ENCODE measurements at regions not wholly inside any gene's neighbourhood (a gene's known extent, or its start where the extent isn't known, plus 50 kb on each side); places are given as distances from the start of the nearest gene placed in this dataset.

- no peaks in the 10 kb centered on the region for H3K36me3 Mint-ChIP-seq
- H3K27me3 ChIP-seq (ENCODE audit: control insufficient read depth, insufficient read depth, low read length): no peaks in the 10 kb centered on the region
- WGBS (ENCODE audit: insufficient coverage): 79% methylated on average over 11 of the region's 12 CpGs
- H3K4me1 Mint-ChIP-seq: no peaks in the 10 kb centered on the region
- peaks cover 9 to 13% of the 10 kb centered on the region in 2 donors for H3K9me3 Mint-ChIP-seq
- H3K36me3 ChIP-seq (ENCODE audit: control insufficient read depth, insufficient read depth, low read length): no peaks in the 10 kb centered on the region
- ATAC-seq (no peak), DNase-seq (no peak)
- intact Hi-C loops (cut with micrococcal nuclease): no loop called here
- H3K4me1 ChIP-seq (ENCODE audit: control insufficient read depth, insufficient read depth, low read length): no peaks in the 10 kb centered on the region
- no peaks in the 10 kb centered on the region for H3K27me3 Mint-ChIP-seq (ENCODE audit: low read depth in 2 of 2)
- H3K27ac Mint-ChIP-seq: no peak overlapping the region
- no peak for TF ChIP-seq CTCF (IDR thresholded peaks at IDR 0.05)
- H3K27ac ChIP-seq (ENCODE audit: low read length): no peak overlapping the region
- peaks cover 29% of the 10 kb centered on the region for H3K9me3 ChIP-seq (ENCODE audit: control insufficient read depth, insufficient read depth, low read length)
- no peak overlapping the region for H3K4me3 ChIP-seq (ENCODE audit: low read length)
- H3K4me3 Mint-ChIP-seq: no peak overlapping the region
These were observed 218.4 kb upstream of the KCND2 start for GRCh38 chr7:120054376-120055100.

- Mint-ChIP-seq H3K9me3 (peaks cover 12 to 14% of the 10 kb centered on the region in 2 donors), H3K4me1 (no peaks in the 10 kb centered on the region), H3K27me3 (ENCODE audit: low read depth in 2 of 2) (no peaks in the 10 kb centered on the region), H3K4me3 (no peak overlapping the region), H3K36me3 (no peaks in the 10 kb centered on the region), H3K27ac (no peak overlapping the region)
- DNase-seq (no peak), ATAC-seq (no peak)
- Histone ChIP-seq H3K27ac (ENCODE audit: low read length) (no peak overlapping the region), H3K4me1 (ENCODE audit: control insufficient read depth, insufficient read depth, low read length) (no peaks in the 10 kb centered on the region), H3K36me3 (ENCODE audit: control insufficient read depth, insufficient read depth, low read length) (no peaks in the 10 kb centered on the region), H3K4me3 (ENCODE audit: low read length) (no peak overlapping the region), H3K9me3 (ENCODE audit: control insufficient read depth, insufficient read depth, low read length) (peaks cover 29% of the 10 kb centered on the region), H3K27me3 (ENCODE audit: control insufficient read depth, insufficient read depth, low read length) (no peaks in the 10 kb centered on the region)
- no peak for TF ChIP-seq CTCF (IDR thresholded peaks at IDR 0.05)
- 82% methylated on average over 3 of the region's 4 CpGs for WGBS (ENCODE audit: insufficient coverage)
- intact Hi-C loops (cut with micrococcal nuclease): no loop called here
These were observed 217.7 kb upstream of the KCND2 start for GRCh38 chr7:120055300-120055699.

- Histone ChIP-seq H3K4me3 (ENCODE audit: low read length) (no peak overlapping the region), H3K9me3 (ENCODE audit: control insufficient read depth, insufficient read depth, low read length) (peaks cover 29% of the 10 kb centered on the region), H3K27me3 (ENCODE audit: control insufficient read depth, insufficient read depth, low read length) (no peaks in the 10 kb centered on the region), H3K27ac (ENCODE audit: low read length) (no peak overlapping the region), H3K36me3 (ENCODE audit: control insufficient read depth, insufficient read depth, low read length) (no peaks in the 10 kb centered on the region), H3K4me1 (ENCODE audit: control insufficient read depth, insufficient read depth, low read length) (no peaks in the 10 kb centered on the region)
- no peak for TF ChIP-seq CTCF (IDR thresholded peaks at IDR 0.05)
- intact Hi-C loops (cut with micrococcal nuclease): no loop called here
- Mint-ChIP-seq H3K27ac (no peak overlapping the region), H3K9me3 (peaks cover 12 to 22% of the 10 kb centered on the region in 2 donors), H3K4me3 (no peak overlapping the region), H3K4me1 (no peaks in the 10 kb centered on the region), H3K36me3 (no peaks in the 10 kb centered on the region), H3K27me3 (ENCODE audit: low read depth in 2 of 2) (no peaks in the 10 kb centered on the region)
- ATAC-seq (no peak), DNase-seq (no peak)
- WGBS (ENCODE audit: insufficient coverage): 80% methylated on average over 4 of the region's 4 CpGs
These were observed 216.7 kb upstream of the KCND2 start for GRCh38 chr7:120056227-120056626.

- TF ChIP-seq CTCF (IDR thresholded peaks at IDR 0.05): no peak
- Histone ChIP-seq H3K27me3 (ENCODE audit: control insufficient read depth, insufficient read depth, low read length) (no peaks in the 10 kb centered on the region), H3K4me1 (ENCODE audit: control insufficient read depth, insufficient read depth, low read length) (no peaks in the 10 kb centered on the region), H3K27ac (ENCODE audit: low read length) (no peak overlapping the region), H3K4me3 (ENCODE audit: low read length) (no peak overlapping the region), H3K36me3 (ENCODE audit: control insufficient read depth, insufficient read depth, low read length) (no peaks in the 10 kb centered on the region), H3K9me3 (ENCODE audit: control insufficient read depth, insufficient read depth, low read length) (peaks cover 27% of the 10 kb centered on the region)
- ATAC-seq: no peak
- no peaks in the 10 kb centered on the region for H3K4me1 Mint-ChIP-seq
- H3K36me3 Mint-ChIP-seq: no peaks in the 10 kb centered on the region
- peaks cover 12 to 26% of the 10 kb centered on the region in 2 donors for H3K9me3 Mint-ChIP-seq
- H3K27ac Mint-ChIP-seq: no peak overlapping the region
- no peak overlapping the region for H3K4me3 Mint-ChIP-seq
- no peak for DNase-seq
- WGBS (ENCODE audit: insufficient coverage): 89% methylated on average over 1 of the region's 1 CpG
- intact Hi-C loops (cut with micrococcal nuclease): no loop called here
- no peaks in the 10 kb centered on the region for H3K27me3 Mint-ChIP-seq (ENCODE audit: low read depth in 2 of 2)
These were observed 213.3 kb upstream of the KCND2 start for GRCh38 chr7:120059641-120060040.

Measured in natural killer cell (primary cell).